ENCODE measurements at regions not wholly inside any gene's neighbourhood (a gene's known extent, or its start where the extent isn't known, plus 50 kb on each side); places are given as distances from the start of the nearest gene placed in this dataset.

GRCh38 chr13:109682534-109683244 lies 103.7 kb downstream of the IRS2 start:
- TF ChIP-seq CTCF (IDR thresholded peaks at IDR 0.05; ENCODE audit: borderline replicate concordance, insufficient read depth, low read depth, low read length): no peak

GRCh38 chr13:109680930-109681329 lies 105.5 kb downstream of the IRS2 start:
- TF ChIP-seq CTCF (IDR thresholded peaks at IDR 0.05; ENCODE audit: borderline replicate concordance, insufficient read depth, low read depth, low read length): no peak
- H3K4me3 ChIP-seq (ENCODE audit: low read depth, low read length): no peak overlapping the region

More at GRCh38 chr13:109682534-109683244, 103.7 kb downstream of the IRS2 start:
- no peak overlapping the region for H3K4me3 ChIP-seq (ENCODE audit: low read depth, low read length)

DNA sequence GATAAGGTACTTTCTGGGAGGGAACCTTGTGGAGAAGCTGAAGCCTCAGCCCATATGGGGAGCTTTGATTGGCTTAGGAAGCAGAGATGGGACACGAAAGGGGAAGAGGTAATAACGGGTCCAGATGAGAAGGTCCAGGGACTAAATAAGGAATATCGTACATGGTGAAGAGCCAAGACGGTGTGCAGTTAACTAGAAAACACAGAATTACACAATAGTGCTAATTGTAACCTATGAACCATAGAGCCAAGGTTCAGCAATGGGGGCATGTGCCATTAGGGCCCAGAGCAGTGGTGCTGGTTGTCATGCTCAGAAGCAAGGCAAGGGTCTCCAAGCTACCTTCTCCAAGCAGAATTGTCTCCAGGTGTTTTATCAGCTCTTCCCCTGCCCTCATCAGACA lies 106.1 kb downstream of the IRS2 start:
- no peak for TF ChIP-seq CTCF (IDR thresholded peaks at IDR 0.05; ENCODE audit: borderline replicate concordance, insufficient read depth, low read depth, low read length)
- H3K4me3 ChIP-seq (ENCODE audit: low read depth, low read length): no peak overlapping the region

DNA sequence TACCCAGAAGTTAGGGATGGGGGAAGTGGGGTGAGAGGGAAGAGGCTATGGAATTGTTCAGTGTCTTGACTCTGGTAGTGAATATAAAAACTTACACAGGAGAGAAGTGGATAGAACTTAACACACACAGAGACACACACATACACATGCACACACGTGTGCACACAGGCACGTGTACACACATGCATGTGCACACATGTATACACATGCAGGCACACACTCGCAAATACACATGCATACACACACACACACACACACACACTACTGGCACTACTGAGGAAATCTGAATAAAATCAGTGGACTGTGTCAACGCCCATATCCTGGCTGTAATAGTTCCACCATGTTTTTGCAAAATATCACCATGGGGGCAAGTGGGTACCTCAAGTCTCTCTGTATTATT lies 107.9 kb downstream of the IRS2 start:
- no peak for TF ChIP-seq CTCF (IDR thresholded peaks at IDR 0.05; ENCODE audit: borderline replicate concordance, insufficient read depth, low read depth, low read length)
- no peak overlapping the region for H3K4me3 ChIP-seq (ENCODE audit: low read depth, low read length)

GRCh38 chr13:109677206-109677605 lies 109.2 kb downstream of the IRS2 start:
- TF ChIP-seq CTCF (IDR thresholded peaks at IDR 0.05; ENCODE audit: borderline replicate concordance, insufficient read depth, low read depth, low read length): no peak

DNA sequence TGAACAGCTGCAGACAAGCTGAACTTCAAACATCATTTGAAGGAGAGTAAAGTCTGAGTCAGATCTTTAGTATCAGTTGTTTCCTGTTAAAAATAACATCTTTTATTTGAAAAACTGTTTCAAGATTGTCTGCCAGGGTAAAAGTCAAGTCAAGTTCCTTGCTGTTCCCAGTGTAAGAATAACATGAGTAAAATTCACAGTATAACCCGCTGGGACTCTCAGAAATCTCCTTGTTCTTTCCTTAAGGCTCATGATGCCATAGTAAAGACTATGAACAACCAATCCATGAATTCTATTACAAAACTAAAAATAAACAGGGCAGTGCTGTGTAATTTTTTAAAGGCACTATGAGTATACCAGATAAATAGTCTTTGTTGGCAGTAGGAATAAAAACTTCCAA lies 112.9 kb downstream of the IRS2 start:
- no peak for TF ChIP-seq CTCF (IDR thresholded peaks at IDR 0.05; ENCODE audit: borderline replicate concordance, insufficient read depth, low read depth, low read length)

More at GRCh38 chr13:109677206-109677605, 109.2 kb downstream of the IRS2 start:
- H3K4me3 ChIP-seq (ENCODE audit: low read depth, low read length): no peak overlapping the region

GRCh38 chr13:109672545-109672944 lies 113.8 kb downstream of the IRS2 start:
- no peak overlapping the region for H3K4me3 ChIP-seq (ENCODE audit: low read depth, low read length)
- TF ChIP-seq CTCF (IDR thresholded peaks at IDR 0.05; ENCODE audit: borderline replicate concordance, insufficient read depth, low read depth, low read length): no peak

More for the DNA sequence above, 112.9 kb downstream of the IRS2 start:
- H3K4me3 ChIP-seq (ENCODE audit: low read depth, low read length): no peak overlapping the region

All from GM12875 (cell line).